Central memory CD8-positive, alpha-beta T cell (primary cell): ENCODE measurements at regions not wholly inside any gene's neighbourhood (a gene's known extent, or its start where the extent isn't known, plus 50 kb on each side); places are given as distances from the start of the nearest gene placed in this dataset.

Source experiments
- ATAC-seq: fragments of 150-1000 bp; cut with Tn5 transposase; replicated peaks from 2 replicates; pipeline ENCODE4 v1.10.0; 2022; ENCODE audit warnings: mild to moderate bottlenecking, moderate FRiP score, moderate number of reproducible peaks; ENCODE audit not compliant: poor library complexity, severe bottlenecking; ENCODE audit errors: extremely low read depth
- DNase-seq, 2 donors: peaks; one replicate each; pipeline ENCODE4 v3.0.0; 2021; ENCODE audit warnings: low spot score in 2 of 2
- H3K27ac Mint-ChIP-seq: one replicate; pipeline ENCODE4 v1.8.0; 2022; ENCODE audit warnings: low read depth, mild to moderate bottlenecking, moderate library complexity, mixed read lengths
- H3K27me3 Mint-ChIP-seq: one replicate; pipeline ENCODE4 v1.8.0; 2022; ENCODE audit warnings: mixed read lengths
- H3K36me3 Mint-ChIP-seq: one replicate; pipeline ENCODE4 v1.8.0; 2022; ENCODE audit warnings: mild to moderate bottlenecking, moderate library complexity, mixed read lengths; ENCODE audit not compliant: insufficient read depth
- H3K4me1 Mint-ChIP-seq: one replicate; pipeline ENCODE4 v1.8.0; 2022; ENCODE audit warnings: mixed read lengths
- H3K4me3 Mint-ChIP-seq: one replicate; pipeline ENCODE4 v1.8.0; 2022; ENCODE audit warnings: mild to moderate bottlenecking, moderate library complexity, mixed read lengths
- H3K9me3 Mint-ChIP-seq: one replicate; pipeline ENCODE4 v1.8.0; 2022; ENCODE audit warnings: mixed read lengths

DNA sequence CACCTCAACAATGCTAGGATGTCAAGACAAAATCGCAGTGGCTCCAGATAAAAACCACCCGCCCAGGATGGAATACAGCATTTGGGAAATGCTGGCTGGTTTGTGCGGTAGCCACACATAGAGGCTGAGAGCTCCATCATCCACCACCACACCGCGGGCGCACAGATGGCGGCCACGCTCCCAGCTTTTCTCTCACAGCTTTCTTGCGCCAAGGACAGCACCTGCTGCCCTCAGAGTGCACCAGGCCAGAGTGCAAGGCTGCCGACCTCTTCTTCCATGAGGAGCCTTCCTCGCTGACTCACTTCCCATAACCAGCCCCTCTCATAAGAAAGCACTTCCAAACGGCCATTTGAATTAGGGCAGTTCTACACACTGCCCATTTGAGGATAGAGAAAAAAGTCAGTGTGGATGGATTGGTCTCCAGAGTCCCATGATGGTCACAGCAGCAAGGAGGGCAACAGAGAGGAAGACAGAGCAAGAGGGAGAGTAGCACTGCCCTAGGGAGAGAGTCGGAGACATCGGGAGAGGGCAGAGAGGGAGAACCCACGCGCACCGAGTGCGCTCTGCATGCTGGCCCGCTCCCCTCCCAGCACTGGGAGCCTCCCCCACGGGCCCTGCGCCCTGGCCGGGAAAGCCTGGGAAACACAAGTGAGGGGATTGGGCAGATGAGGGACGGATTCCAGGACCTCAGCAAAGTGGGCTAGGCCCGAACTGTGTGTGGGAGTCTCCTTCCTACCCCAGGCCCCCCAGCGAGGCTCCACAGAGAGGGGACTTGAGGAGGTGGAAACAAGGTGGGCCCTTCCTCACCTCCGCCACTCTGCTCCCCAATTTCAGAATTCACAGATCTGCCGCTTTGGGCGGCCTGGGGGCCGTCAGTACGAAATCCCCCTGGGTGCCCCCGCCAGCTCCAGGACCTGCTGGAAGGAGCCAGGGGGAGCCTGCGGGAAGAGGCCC lies 156.9 kb downstream of the USP12 start:
- ATAC-seq (no peak), DNase-seq (no peak)
- Mint-ChIP-seq H3K27ac (no peak overlapping the region), H3K36me3 (no peaks in the 10 kb centered on the region), H3K27me3 (peaks cover 21% of the 10 kb centered on the region), H3K4me3 (no peak overlapping the region), H3K4me1 (no peaks in the 10 kb centered on the region), H3K9me3 (no peaks in the 10 kb centered on the region)

DNA sequence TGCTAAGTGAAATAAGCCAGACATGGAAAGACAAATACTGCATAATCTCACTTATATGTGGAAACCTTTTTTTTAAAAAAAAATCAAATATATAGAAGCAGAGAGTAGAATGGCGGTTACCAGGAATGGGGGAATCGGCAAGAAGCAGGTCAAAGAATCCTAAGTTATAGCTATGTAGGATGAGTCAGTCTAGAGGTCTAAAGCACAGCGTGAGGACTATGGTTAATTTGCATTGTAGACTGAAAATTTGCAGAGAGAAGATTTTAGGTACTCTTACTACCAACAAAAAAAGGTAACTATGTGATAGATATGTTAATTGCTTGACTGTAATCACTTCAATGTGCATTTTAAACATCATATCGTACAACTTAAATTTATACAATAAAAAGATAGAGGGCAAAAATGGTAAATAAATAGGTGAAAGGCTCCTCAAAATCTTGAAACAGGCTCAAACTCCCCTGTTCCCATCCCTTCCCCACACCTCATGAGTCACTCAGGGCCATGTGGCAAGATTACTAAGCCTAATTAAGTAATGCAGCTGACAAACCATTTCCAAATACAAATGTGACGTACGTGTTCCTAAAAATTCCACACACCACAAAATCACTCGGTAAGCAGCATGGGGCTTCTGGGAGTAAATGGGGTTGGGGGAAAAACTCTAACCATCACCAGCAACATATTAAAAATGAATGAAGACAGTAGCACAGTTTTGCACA lies 159.0 kb downstream of the USP12 start:
- ATAC-seq, result no peak
- Mint-ChIP-seq H3K27me3 (peaks cover 10% of the 10 kb centered on the region), H3K4me1 (no peaks in the 10 kb centered on the region), H3K27ac (no peak overlapping the region), H3K4me3 (no peak overlapping the region), H3K36me3 (no peaks in the 10 kb centered on the region), H3K9me3 (no peaks in the 10 kb centered on the region)
- DNase-seq, result no peak

DNA sequence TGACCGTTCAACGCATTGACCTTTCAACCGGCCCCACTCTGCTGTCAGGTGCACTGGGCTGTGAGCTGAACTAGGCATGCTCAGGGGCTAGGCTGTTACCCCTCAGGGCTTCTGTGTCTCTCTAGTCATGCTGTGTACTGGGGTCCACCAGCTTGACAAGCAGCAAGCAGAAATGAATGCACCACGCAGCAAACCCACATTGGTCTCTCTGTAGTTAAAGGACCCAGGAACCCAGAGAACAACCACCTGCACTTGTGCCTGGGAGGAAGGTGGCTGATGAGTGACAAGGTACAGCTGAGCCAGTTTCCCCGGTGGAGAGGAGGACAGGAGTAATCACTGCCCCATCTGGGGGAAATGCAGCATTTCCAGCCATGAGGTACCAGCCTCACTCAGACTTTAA lies 159.9 kb downstream of the USP12 start:
- H3K27me3 Mint-ChIP-seq, result peaks cover 19% of the 10 kb centered on the region
- H3K4me3 Mint-ChIP-seq, result no peak overlapping the region
- H3K27ac Mint-ChIP-seq, result no peak overlapping the region
- H3K36me3 Mint-ChIP-seq, result no peaks in the 10 kb centered on the region
- H3K9me3 Mint-ChIP-seq, result no peaks in the 10 kb centered on the region
- H3K4me1 Mint-ChIP-seq, result no peaks in the 10 kb centered on the region
- ATAC-seq (no peak), DNase-seq (no peak)

GRCh38 chr13:27008733-27009132 lies 162.9 kb downstream of the USP12 start:
- Mint-ChIP-seq H3K4me1 (no peaks in the 10 kb centered on the region), H3K36me3 (peaks cover 2% of the 10 kb centered on the region), H3K27me3 (peaks cover 30% of the 10 kb centered on the region), H3K9me3 (no peaks in the 10 kb centered on the region), H3K4me3 (no peak overlapping the region), H3K27ac (no peak overlapping the region)
- ATAC-seq (no peak), DNase-seq (no peak)

DNA sequence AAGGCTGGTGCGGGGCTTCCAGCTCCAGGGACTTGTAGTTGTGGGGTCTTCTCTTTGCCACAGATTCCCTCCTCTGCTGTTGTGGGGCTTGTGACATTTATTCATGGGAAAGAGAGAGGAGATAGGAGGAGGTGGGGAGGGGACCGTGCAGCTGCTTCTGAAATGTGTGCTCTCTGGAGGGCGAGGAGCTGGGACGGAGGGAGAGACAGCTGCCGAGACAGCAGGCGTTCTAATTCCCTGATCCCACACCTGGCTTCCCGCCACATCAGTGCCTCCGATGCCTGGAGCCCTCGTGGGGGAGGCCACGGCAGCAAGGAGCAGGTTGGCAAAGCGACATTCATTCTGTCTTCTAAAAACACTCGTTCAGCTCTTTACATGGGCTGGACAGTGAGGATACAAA lies 164.4 kb downstream of the USP12 start:
- Mint-ChIP-seq H3K36me3 (peaks cover 2% of the 10 kb centered on the region), H3K9me3 (no peaks in the 10 kb centered on the region), H3K4me3 (no peak overlapping the region), H3K27me3 (peaks cover 45% of the 10 kb centered on the region), H3K27ac (no peak overlapping the region), H3K4me1 (no peaks in the 10 kb centered on the region)
- no peak for DNase-seq
- ATAC-seq, result no peak

GRCh38 chr13:27006519-27007161 lies 165.0 kb downstream of the USP12 start:
- no peaks in the 10 kb centered on the region for H3K9me3 Mint-ChIP-seq
- no peak overlapping the region for H3K4me3 Mint-ChIP-seq
- no peak overlapping the region for H3K27ac Mint-ChIP-seq
- no peaks in the 10 kb centered on the region for H3K4me1 Mint-ChIP-seq
- ATAC-seq, result no peak
- no peak for DNase-seq
- H3K36me3 Mint-ChIP-seq, result peaks cover 2% of the 10 kb centered on the region
- peaks cover 46% of the 10 kb centered on the region for H3K27me3 Mint-ChIP-seq

DNA sequence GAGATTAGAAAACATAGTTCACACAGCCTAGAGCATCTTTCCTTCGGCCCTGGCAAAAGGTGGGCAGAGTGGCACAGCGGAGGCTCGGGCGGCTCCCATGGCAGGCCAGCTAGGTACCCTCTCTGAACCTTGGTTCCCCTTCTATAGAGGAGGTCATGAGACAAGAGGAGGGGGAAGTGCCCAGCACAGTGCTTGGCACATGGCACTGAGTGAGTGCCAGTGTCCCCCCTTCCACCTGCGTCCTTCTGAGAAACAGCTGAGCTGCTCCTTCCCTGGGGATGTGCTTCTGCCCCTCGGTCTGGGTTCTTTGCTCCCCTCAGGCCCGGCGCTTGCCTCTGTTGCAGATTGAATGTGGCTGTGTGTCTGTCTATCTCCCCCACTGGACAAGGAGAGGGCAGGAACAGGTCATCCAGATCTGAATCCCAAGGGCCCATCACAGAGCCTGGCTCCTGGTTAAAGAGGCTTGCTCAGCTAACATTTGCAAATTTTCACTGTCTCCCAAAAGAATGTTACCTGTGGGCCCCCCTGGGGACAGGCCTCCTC lies 165.6 kb downstream of the USP12 start:
- Mint-ChIP-seq H3K36me3 (peaks cover 2% of the 10 kb centered on the region), H3K9me3 (no peaks in the 10 kb centered on the region), H3K4me1 (no peaks in the 10 kb centered on the region), H3K27me3 (peaks cover 52% of the 10 kb centered on the region), H3K4me3 (no peak overlapping the region), H3K27ac (no peak overlapping the region)
- no peak for ATAC-seq
- no peak for DNase-seq

DNA sequence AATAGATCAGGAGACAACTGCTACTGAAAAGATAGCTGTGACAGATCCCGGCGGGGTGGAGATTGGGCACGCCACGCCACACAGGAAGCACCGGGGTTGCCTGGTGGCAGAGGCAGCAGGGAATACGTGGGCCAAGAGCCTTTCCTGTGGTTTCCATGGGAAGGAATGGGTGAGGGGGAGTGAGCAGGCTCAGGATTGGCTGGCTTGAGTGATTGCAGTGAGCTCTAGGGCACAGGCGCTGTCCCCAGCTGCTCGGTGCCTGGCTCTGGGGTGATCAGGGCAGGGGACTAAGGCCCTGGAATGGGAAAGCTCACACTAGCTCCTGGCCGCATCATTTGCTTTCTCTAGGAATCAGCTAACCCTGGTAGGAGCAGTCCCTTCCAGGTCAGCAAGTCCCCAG lies 166.1 kb downstream of the USP12 start:
- DNase-seq, result no peak
- ATAC-seq, result no peak
- peaks cover 55% of the 10 kb centered on the region for H3K27me3 Mint-ChIP-seq
- H3K9me3 Mint-ChIP-seq, result no peaks in the 10 kb centered on the region
- no peaks in the 10 kb centered on the region for H3K4me1 Mint-ChIP-seq
- peaks cover 2% of the 10 kb centered on the region for H3K36me3 Mint-ChIP-seq
- H3K4me3 Mint-ChIP-seq, result no peak overlapping the region
- no peak overlapping the region for H3K27ac Mint-ChIP-seq

- Mint-ChIP-seq H3K9me3 (no peaks in the 10 kb centered on the region), H3K27me3 (peaks cover 55% of the 10 kb centered on the region)
These were observed 166.7 kb downstream of the USP12 start for GRCh38 chr13:27004866-27005265.

GRCh38 chr13:27004326-27004725 lies 167.3 kb downstream of the USP12 start:
- DNase-seq (no peak), ATAC-seq (no peak)
- Mint-ChIP-seq H3K4me1 (no peaks in the 10 kb centered on the region), H3K4me3 (no peak overlapping the region), H3K27me3 (peaks cover 55% of the 10 kb centered on the region), H3K27ac (no peak overlapping the region), H3K36me3 (peaks cover 2% of the 10 kb centered on the region), H3K9me3 (no peaks in the 10 kb centered on the region)

More at GRCh38 chr13:27004866-27005265, 166.7 kb downstream of the USP12 start:
- H3K36me3 Mint-ChIP-seq, result peaks cover 2% of the 10 kb centered on the region
- no peaks in the 10 kb centered on the region for H3K4me1 Mint-ChIP-seq
- no peak overlapping the region for H3K4me3 Mint-ChIP-seq
- H3K27ac Mint-ChIP-seq, result no peak overlapping the region
- no peak for ATAC-seq
- DNase-seq, result no peak

- Mint-ChIP-seq H3K27ac (no peak overlapping the region), H3K9me3 (no peaks in the 10 kb centered on the region)
These were observed 169.9 kb downstream of the USP12 start for GRCh38 chr13:27001705-27002104.

GRCh38 chr13:27000686-27001085 lies 170.9 kb downstream of the USP12 start:
- Mint-ChIP-seq H3K27me3 (peaks cover 42% of the 10 kb centered on the region), H3K27ac (no peak overlapping the region), H3K9me3 (no peaks in the 10 kb centered on the region), H3K36me3 (peaks cover 2% of the 10 kb centered on the region), H3K4me1 (peaks cover 5% of the 10 kb centered on the region), H3K4me3 (no peak overlapping the region)
- DNase-seq (no peak), ATAC-seq (no peak)

More at GRCh38 chr13:27001705-27002104, 169.9 kb downstream of the USP12 start:
- no peak for DNase-seq
- no peak for ATAC-seq
- Mint-ChIP-seq H3K4me3 (no peak overlapping the region), H3K27me3 (peaks cover 47% of the 10 kb centered on the region), H3K36me3 (peaks cover 2% of the 10 kb centered on the region), H3K4me1 (peaks cover 5% of the 10 kb centered on the region)
